GM18498 (cell line): ENCODE measurements at regions not wholly inside any gene's neighbourhood (a gene's known extent, or its start where the extent isn't known, plus 50 kb on each side); places are given as distances from the start of the nearest gene placed in this dataset.

Experiments used
- ATAC-seq: cut with Tn5 transposase; IDR thresholded peaks from one replicate; pipeline ENCODE4 v1.9.1; 2021; ENCODE audit warnings: mild to moderate bottlenecking, moderate library complexity; ENCODE audit not compliant: unreplicated experiment

DNA sequence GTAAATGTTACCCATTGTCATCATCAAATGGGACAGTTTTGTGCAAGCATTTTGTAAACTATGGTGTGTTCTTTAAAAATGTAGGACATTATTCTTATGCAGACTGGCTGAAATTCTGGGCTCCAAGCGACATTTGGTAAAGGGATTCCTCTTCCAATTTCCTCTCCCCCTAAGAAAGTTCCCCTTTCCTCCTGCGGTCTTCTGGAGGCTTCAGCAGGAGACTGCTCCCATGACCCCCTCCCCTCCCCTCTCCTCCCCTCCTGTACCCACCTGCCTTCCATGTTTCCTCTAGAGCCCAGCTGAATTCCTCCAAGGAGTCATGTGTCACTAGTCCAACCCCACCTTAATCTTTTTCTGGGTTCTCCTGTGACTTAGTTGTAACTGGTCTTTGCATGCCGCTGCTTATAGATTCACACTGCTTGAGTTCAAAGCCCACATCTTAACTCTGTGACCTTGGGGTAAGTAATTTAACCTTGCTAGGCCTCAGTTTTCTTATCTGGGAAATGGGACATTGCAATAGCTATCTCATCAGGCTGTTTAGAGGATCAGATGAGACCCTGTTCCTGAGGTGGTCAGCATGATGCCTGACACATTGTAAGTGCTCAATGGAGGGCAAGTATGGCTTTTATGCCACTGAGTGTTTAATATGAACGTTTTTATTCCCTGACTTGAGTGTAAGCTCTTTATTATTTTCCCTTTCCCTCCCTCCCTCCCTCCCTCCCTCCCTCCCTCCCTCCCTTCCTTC lies 69.9 kb upstream of the WDR26 start:
- ATAC-seq = no peak

DNA sequence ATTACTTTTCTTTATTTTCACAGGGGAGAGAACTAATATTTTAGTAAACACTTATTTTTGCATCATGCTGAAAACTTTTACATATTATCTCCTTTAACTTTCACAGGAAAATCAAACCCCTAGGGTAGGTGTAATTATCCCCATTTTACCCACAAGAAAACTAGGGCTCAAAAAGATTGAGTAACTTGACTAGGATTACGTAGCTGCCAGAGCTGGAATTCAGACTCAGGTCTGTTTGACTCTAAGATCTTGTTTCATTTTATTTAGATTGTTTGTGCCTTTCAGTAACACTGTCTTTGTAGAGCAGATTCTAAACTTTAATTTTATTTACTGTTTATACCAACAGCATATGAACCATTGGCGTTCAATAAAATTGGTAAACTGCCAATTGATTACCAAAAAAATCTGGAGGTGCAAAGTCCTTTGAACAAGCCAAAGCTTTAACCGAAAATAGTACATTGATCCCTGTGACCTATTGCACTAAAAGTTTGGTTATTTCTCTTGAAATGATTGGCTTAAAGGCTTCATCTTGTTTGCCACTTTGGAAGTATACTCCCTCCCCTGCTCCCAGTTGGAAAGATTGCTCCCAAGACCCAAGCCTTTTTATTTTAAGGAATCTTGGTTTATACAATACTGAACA lies 71.0 kb upstream of the WDR26 start:
- ATAC-seq = no peak

DNA sequence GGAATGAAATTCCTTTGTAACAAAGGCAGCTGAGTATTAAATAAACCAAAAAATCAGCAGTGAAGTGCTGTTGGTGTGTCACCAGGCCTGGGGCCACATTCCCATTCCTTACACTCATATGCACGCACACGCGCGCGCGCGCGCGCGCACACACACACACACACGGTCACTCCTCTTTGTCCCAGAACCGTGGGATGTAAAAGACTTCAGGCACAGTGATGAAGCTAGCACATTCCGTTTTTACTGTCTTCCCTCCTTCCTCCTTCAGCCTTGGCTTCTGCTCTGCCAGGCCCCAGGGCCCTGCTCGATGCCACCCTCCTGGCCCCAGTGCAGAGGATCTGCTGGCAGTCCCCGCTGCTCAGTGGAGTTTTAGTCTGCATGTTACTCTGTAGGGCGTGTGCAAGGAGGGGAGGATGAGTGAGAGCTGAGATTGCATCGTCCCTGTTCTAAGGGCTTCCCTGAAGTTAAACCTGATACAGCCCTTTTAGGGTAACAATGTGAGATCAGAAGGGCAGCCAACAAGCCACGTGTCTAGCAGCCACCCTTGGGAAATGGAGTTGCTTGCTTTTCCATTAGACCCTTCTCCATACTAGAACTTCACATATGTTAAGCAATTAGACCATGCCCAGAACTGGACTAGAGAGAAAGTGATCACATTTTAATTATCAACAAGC lies 71.7 kb upstream of the WDR26 start:
- ATAC-seq = no peak

DNA sequence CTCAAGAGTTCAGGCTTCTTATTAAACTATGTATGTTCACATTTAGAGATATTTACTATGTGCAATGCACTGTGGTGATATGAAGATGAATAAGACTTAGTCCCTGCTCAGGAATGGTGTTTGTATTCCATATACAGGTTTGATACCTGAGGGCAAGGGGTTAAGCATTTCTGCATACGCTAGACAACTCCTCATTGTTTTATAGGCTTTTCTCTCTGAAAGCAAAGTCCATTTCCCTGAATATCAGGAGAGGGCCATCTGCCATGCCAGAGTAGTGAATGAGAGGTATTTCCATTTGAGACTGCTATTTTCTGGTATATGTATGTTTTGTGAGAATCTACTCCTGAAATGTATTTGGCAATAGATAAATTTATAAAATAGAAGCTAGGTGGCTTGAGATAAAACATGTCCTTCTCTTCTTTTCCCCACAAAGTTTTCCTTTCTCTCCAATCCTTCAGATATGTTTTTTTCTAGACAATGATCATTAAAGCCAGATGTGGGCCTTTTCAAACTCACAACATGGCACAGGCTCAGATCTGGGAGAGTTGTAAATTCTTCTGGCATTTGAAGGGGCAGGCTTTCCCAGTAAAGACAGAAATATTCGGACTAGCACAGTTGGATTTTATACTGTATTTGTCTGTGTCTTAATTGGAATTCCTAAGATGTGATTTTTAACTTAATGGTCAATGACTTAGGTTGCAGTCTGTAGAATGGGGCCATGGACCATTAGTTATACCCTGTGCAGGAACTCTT lies 73.3 kb upstream of the WDR26 start:
- ATAC-seq = no peak

DNA sequence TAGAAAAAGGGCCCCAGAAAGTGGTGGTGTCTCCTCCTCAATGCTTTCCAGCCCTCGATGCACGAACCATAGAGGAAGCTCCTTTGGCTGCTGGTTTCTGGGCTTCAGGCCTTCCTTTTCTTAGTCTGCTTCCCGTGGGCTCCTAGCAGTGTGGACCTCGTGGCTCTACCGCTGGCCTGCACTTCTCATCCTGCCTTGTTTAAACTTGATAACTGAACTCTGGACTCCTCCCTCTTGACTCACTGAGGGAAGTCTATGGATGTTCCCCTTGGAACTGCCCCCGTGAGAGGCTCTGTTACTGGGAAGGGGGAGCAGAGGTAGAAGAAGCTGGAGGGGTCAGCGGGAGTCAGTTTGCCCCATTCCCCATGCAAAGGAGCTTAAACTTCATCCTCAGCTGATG lies 75.3 kb upstream of the WDR26 start:
- ATAC-seq = no peak

DNA sequence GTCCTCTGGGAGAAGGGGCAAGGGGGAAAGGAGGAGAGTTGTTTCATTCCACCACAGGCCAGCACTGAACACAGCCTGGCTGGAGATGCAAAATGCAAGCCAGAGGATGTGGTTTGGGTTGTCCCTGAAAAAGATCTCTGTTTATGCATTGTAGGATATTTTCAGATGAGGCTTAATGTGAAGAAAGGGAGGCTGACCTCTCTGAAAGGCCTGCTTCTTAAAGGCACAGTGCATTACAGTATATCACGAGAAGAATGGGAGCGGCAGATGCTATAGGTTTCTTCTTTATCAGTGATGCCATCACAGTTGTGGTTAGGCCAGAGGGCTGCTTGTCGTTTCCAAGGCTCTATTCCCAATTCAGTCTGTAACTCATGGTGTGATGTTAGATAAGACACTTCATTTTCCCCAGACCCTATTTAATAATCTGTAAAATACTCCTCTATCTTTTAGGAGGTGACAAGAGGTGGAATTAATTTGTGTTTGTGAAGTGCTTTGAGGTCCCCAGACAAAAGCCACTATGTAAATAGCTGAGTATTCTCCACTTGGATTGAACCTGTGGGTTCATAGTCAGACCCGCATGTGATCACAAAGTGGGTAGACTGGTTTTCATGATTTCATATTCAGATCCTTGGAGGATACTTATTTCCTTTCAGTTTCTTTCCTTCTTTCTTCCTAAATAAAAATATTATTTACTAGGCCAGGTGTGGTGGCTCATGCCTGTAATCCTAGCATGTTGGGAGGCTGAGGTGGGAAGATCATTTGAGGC lies 76.5 kb upstream of the WDR26 start:
- ATAC-seq = no peak

DNA sequence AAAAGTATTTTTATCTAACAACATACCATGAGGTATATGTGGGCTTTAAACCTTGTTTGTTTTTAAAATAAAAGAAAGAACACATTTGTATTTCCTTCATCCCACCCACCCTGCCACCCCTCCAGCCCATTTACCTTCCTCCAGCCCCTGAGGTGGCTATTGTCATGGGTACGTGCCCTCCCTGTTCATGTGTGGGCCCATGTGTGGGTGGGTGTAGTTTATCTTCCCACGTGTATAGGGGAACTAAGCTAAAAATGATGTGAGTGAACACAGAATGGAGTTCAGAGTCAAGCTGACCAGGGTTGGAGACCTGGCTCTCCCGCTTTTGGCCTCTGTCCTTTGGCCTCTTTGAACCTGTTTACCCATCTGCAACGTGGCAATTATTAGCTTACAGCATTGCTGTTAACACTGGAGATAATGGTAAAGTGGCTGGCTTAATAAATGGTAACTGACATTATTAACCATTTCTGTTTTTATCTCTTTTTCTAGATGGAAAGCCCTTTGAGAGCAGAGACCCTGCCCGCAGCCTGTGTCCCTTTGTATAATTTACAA lies 78.1 kb upstream of the WDR26 start:
- no peak for ATAC-seq

DNA sequence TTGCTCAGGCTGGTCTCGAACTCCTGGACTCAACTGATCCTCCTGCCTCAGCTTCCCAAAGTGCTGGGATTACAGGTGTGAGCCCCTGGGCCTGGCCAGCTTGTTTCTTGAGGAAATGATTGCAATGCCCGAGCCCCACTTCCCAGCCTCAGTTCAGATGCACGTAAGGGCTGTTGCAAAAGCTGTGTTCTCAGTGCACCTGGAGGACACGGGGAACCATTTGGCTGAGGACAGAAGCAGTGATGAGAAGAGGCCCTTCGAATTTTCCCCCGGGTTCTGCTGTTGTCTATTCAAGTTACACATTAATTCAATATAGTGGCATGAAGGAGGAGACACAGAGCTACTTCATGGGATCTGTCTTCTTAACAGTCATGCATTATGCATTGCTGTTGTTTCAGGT lies 78.8 kb upstream of the WDR26 start:
- no peak for ATAC-seq

DNA sequence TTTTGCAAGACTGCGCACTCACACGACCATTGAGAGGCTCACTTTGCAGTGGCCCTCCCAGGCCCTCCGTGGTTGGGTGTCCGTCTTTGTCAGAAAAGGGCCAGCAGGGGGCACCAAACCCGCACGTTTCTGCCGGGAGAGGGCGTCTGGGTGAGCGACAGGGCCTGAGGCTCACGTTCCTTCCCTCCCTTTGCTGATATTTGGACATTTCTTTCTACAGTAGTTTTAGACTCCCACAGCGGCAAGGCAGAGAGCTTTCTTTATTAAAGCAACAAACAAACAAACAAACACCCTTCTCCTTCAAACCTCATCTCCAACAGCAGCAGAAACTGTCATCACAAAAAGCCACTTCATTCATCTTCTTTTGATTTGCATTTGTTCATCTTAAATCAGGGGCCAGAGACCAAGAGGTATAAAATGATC lies 79.2 kb upstream of the WDR26 start:
- peak; percentile 98 for ATAC-seq

DNA sequence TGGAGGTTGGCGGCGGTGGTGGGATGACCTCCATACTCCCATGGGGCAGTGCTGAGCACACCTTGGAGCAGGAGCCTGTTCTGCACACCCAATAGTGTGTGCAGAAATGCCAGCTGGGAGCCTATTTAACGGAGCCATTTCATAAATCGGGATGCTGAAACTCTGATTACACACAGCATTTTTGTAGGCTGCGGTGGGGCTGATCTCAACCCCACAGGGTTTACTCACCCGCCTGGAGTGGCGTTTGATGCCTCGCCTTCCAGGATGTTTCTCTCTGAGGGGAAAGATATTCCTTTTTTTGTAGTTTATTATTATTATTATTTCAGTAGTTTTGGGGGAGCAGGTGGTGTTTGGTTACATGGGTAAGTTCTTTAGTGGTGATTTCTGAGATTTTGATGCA lies 82.6 kb upstream of the WDR26 start:
- no peak for ATAC-seq

DNA sequence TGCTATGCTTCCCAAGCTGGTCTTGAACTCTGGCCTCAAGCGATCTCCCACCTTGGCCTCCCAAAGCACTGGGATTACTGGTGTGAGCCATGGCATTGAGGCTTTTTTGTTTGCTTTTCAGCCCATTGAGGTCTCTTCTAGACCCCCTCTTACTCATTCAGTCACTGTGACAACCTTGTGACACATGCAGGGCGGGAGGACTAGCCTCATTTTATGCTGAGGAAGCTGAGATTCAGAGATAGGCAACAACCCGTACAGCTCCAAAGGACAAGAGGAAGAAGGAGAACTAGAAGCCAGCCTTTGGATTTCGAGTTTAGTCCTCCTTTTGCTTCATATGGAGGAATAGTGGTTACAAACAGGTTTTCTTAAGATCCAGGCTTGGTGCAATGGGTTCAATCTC lies 83.9 kb upstream of the WDR26 start:
- ATAC-seq = no peak

DNA sequence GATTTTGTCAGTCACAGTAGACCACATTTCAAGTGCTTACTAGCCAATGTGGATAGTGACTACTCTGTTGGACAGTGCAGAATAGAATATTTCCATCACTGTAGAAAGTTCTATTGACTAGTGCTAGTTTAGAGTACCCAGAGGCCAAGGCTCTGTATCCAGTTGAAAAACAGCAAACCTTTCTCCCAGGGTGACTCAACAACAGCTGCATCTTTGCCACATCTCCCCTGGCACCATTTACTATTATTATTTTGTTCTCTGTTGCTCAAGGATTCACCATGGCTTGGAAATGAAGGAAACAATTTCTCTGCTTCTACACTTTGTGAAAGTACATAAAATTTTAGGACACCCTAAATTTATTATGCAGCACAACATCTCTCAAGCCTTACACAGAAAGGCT lies 85.3 kb upstream of the WDR26 start:
- no peak for ATAC-seq

DNA sequence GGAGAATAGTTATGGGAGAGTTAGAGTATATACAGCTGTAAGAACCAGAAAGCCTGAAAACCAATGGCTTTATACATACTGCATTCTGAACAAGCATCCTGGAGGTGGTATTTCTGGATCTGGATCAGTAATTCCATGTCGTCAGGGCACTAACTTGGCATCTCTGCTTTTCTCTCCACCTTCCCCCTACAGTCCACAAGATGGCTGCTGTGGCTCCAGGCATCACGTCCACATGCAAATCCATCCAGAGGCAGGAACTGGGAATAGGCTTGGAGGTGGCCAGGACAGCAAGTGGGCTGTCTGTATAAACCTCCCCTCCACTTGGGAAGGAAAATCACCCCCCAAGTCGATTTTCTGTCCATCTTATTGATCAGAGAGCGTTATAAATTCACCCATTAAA lies 86.2 kb upstream of the WDR26 start:
- no peak for ATAC-seq

DNA sequence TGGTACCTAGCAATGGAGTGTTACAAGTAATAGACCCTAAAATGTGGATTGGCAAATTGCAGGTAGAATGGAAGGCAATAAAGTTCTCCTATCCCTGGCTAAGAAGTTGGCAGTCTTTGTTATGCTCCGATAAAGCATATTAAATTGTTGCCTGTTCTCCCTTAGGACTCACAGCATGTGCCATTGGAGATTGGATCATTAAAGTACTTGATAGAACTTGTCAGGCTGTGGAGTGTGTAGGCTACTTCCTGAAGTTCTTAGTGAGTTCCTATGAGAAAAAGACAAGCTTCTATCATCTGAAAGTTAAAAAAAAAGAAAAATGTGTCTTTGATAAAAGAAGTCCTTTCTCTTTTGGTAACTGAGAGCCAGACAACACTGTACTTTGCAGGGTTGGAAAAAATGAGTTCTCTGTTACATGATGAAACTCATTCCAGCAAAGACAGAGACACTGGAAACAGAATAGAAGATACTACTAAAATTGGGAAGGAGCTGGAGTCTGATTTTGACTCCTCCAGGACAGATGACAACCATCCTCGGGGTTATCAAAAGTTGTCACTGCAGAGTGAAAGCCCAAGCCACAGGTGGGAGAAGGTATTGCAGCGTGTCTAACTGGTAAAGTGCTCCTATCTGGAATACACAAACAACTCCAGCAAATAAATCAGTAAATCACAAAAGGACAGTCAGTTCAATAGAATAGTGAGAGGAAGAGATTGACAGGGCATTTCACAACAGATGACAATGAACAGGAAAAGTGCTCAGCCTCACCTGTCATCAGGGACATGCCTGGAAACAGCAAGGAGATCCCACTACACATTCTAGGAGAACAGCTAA lies 87.5 kb upstream of the WDR26 start:
- no peak for ATAC-seq

DNA sequence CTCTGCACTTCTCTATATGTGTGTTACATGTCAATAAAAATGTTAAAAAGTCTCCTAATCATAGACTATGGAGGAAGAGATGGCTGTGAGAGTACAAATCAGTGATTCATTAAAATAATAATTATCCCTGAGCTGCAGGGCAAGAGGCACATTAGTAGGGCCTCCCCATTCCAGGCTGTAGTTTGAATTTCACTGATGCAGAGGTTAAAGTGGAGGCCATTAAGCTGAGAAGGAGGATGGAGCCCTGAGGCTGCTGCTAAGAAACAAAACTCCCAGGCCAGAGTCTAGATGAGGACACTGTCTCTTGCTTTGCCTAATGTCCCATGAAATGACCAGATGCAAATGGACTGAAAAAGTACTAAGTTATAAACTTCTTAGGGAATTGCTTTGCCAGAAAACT lies 89.1 kb upstream of the WDR26 start:
- ATAC-seq = no peak

DNA sequence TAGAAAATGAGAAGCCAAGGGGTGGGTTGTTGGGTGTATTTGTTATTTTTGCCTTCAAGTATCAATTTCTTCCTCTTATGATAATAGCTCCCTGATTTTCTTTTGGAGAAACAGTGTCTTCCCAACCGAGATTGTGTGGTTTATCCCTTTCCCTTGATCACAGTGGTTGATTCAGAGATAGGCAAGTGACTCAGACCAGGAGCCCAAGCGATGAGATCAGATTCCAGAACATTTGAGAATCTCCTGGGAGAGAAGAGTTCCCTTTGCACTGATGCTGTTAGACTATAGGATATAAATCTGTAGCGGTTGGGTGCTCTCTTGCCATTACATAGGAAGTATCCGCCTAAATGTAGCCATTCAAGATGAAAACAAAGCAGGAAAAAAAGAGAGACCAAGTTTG lies 90.1 kb upstream of the WDR26 start:
- no peak for ATAC-seq

DNA sequence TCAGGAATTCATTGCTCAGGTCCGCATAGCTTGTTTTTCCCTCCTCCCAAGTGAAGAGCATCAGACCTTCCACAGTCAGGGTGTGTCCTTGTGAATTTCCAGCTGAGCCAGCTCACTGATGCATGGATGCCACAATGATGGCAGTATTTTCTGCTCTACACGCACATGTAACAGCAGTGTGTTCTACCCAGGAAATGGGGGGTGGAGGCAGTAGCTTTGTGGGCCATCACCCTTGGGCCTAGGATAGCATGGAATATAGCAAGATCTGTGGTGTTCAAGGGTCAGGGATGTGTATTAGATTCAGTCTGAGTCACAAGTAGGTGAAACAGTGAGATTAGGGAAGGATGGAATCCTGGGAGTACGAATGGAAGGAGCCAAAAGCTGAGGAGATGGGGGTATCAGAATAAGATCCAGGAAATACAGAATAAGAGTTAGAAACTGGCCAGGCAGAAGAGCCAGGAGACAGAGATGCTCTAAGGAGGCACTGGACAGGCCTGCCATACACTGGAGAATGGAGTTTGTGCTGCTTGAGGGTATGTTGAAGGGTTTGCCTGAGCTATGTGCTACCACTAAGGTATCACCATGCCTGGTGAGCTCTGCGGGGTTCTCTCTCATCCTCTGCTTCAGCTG lies 90.6 kb upstream of the CNIH3 start:
- no peak for ATAC-seq

DNA sequence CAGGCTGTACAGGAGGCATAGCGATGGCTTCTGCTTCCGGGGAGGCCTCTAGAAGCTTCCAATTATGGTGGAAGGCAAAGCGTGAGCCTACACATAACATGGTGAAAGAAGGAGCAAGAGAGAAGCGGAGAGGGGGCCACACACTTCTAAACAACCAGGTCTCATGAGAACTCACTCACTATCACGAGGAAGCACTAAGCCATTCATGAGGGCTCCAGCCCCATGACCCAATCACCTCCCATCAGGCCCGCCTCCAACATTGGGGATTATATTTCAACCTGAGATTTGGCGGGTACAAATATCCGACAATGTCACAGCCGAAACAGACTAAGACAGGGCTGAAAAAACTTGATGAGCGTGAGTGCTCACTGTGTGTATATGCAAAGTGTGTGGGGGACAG lies 89.3 kb upstream of the CNIH3 start:
- no peak for ATAC-seq

DNA sequence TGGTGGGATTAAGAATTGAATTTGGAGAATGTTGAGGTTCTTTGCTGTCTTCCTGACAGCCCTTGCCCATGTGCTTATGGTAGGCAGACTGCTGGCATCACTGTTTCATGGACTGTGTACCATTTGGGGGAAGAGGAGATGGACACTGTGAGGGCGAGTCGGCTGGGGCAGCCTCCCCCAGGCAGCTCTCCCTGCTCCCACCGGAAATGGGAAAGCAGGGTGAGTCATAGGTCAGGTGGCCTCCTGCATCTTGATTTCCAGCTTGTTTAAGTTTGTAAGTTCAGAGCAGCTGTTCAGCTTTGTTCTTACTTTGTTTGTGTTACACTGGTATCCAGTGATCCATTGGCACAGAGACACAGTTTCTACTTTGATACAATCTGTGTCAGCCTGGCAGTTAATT lies 87.2 kb upstream of the CNIH3 start:
- ATAC-seq = no peak
